ENCODE measurements at regions not wholly inside any gene's neighbourhood (a gene's known extent, or its start where the extent isn't known, plus 50 kb on each side); places are given as distances from the start of the nearest gene placed in this dataset.

DNA sequence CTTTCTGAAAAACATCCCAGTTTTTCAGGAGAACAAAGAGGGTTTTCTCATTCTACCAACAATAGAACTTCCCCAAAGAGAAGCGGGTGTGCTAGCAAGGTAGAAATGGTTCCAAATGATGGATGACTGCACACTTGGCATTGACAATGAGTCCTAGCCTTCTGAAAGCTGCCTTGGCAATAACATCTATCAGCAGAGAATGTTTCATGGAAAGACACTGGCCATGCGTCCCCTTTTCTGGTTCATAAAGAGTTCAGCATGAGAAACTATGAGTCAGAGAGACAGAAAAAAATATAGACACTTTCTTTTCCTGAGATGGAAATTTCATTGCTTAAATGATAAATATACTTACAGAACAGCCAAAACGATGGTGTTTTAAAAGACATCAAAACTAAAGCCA, 236.9 kb upstream of the PRKX start:
- TF ChIP-seq, protein P1, sequence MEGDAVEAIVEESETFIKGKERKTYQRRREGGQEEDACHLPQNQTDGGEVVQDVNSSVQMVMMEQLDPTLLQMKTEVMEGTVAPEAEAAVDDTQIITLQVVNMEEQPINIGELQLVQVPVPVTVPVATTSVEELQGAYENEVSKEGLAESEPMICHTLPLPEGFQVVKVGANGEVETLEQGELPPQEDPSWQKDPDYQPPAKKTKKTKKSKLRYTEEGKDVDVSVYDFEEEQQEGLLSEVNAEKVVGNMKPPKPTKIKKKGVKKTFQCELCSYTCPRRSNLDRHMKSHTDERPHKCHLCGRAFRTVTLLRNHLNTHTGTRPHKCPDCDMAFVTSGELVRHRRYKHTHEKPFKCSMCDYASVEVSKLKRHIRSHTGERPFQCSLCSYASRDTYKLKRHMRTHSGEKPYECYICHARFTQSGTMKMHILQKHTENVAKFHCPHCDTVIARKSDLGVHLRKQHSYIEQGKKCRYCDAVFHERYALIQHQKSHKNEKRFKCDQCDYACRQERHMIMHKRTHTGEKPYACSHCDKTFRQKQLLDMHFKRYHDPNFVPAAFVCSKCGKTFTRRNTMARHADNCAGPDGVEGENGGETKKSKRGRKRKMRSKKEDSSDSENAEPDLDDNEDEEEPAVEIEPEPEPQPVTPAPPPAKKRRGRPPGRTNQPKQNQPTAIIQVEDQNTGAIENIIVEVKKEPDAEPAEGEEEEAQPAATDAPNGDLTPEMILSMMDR (IDR thresholded peaks at IDR 0.05), result no peak
- no peak for TF ChIP-seq POLR2A (IDR thresholded peaks at IDR 0.05)

Measured in lower leg skin (tissue), 3 donors.